ENCODE measurements at regions not wholly inside any gene's neighbourhood (a gene's known extent, or its start where the extent isn't known, plus 50 kb on each side); places are given as distances from the start of the nearest gene placed in this dataset.

DNA sequence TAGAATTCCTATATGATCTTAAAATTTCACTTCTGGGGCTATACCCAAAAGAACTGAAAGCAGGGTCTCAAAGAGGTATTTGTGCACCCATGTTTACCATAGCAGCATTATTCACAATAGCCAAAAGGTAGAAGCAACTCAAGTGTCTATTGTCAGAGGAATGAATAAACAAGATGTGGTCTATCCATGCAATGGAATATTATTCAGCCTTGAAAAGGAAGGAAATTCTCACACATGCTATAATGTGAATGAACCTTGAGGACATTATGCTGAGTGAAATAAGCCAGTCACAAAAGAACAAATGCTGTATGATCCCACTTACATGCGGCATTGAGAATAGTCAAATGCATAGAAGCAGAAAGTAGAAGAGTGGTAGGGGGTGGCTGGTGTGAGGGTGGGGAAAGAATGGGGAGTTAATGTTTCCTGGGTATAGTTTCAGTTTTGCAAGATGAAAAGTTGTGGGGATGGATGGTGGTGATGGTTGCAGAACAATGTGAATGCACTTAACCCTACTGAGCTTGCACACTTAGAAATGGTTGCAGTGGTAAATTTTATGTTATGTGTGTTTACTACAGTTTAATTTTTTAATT lies 122.4 kb downstream of the TOMM20 start:
- ATAC-seq (ENCODE audit: low read depth) (no peak), DNase-seq (ENCODE audit: low spot score) (no peak)
- no peaks in the 10 kb centered on the region for H3K27me3 ChIP-seq (ENCODE audit: insufficient read depth, poor library complexity, severe bottlenecking)
- TF ChIP-seq, protein P1, sequence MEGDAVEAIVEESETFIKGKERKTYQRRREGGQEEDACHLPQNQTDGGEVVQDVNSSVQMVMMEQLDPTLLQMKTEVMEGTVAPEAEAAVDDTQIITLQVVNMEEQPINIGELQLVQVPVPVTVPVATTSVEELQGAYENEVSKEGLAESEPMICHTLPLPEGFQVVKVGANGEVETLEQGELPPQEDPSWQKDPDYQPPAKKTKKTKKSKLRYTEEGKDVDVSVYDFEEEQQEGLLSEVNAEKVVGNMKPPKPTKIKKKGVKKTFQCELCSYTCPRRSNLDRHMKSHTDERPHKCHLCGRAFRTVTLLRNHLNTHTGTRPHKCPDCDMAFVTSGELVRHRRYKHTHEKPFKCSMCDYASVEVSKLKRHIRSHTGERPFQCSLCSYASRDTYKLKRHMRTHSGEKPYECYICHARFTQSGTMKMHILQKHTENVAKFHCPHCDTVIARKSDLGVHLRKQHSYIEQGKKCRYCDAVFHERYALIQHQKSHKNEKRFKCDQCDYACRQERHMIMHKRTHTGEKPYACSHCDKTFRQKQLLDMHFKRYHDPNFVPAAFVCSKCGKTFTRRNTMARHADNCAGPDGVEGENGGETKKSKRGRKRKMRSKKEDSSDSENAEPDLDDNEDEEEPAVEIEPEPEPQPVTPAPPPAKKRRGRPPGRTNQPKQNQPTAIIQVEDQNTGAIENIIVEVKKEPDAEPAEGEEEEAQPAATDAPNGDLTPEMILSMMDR (IDR thresholded peaks at IDR 0.05; ENCODE audit: poor library complexity, severe bottlenecking): no peak
- H3K36me3 ChIP-seq (ENCODE audit: low read depth): no peaks in the 10 kb centered on the region
- no peak overlapping the region for H3K4me3 ChIP-seq (ENCODE audit: severe bottlenecking)
- H3K27ac ChIP-seq (ENCODE audit: poor library complexity, severe bottlenecking): no peak overlapping the region
- no peaks in the 10 kb centered on the region for H3K9me3 ChIP-seq (ENCODE audit: severe bottlenecking)
- no peaks in the 10 kb centered on the region for H3K4me1 ChIP-seq (ENCODE audit: insufficient read depth, poor library complexity, severe bottlenecking)

DNA sequence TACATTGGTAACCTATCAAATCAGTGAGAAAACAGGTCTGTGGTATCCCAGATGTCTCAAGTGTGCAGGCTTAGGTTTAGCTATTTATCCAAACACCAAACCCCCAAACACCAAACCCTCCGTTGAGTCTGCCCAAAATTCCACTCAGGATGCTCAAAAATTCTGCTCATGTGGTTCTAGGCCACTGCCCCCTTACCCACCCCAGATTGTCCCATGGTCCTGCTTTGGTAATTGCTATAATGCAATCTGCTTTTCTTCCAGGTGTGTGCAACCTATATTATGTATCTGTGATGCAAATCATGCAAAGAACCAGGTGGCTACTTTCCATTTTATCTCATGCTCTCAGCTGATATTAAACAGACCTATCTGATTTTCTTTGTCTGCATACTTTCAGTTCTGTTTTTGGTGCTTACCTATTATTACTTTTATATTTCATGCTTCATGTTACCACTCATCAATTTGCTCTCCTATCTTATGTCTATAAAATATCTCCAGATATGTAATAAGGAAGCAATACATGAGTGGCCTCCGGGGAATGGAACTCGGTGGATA lies 123.7 kb downstream of the TOMM20 start:
- ATAC-seq (ENCODE audit: low read depth) (no peak), DNase-seq (ENCODE audit: low spot score) (no peak)
- H3K27ac ChIP-seq (ENCODE audit: poor library complexity, severe bottlenecking): no peak overlapping the region
- TF ChIP-seq, protein P1 (IDR thresholded peaks at IDR 0.05; ENCODE audit: poor library complexity, severe bottlenecking): no peak
- no peak overlapping the region for H3K4me3 ChIP-seq (ENCODE audit: severe bottlenecking)
- H3K27me3 ChIP-seq (ENCODE audit: insufficient read depth, poor library complexity, severe bottlenecking): no peaks in the 10 kb centered on the region
- H3K36me3 ChIP-seq (ENCODE audit: low read depth): no peaks in the 10 kb centered on the region
- H3K4me1 ChIP-seq (ENCODE audit: insufficient read depth, poor library complexity, severe bottlenecking): no peaks in the 10 kb centered on the region
- no peaks in the 10 kb centered on the region for H3K9me3 ChIP-seq (ENCODE audit: severe bottlenecking)

DNA sequence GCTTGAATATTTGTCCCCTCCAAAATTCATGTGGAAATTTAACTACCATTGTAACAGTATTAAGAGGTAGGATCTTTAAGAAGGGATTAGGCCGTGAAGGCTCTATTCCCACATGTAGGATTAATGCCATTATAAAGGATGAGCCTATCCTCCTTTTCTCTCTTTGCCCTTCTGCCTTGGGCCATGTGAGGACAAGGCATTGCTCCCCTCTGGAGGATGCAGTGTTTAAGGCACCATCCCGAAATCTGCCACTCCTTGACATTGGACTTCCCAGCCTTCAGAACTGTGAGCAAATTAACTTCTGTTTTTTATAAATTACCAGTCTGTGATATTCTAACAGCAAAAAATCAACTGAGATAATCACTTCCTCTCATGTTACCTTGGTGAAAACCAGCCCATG lies 124.4 kb downstream of the TOMM20 start:
- Histone ChIP-seq H3K4me3 (ENCODE audit: severe bottlenecking) (no peak overlapping the region), H3K4me1 (ENCODE audit: insufficient read depth, poor library complexity, severe bottlenecking) (peaks cover under 1% of the 10 kb centered on the region), H3K36me3 (ENCODE audit: low read depth) (no peaks in the 10 kb centered on the region), H3K27ac (ENCODE audit: poor library complexity, severe bottlenecking) (no peak overlapping the region), H3K27me3 (ENCODE audit: insufficient read depth, poor library complexity, severe bottlenecking) (no peaks in the 10 kb centered on the region), H3K9me3 (ENCODE audit: severe bottlenecking) (no peaks in the 10 kb centered on the region)
- ATAC-seq (ENCODE audit: low read depth) (no peak), DNase-seq (ENCODE audit: low spot score) (no peak)
- TF ChIP-seq, protein P1 (IDR thresholded peaks at IDR 0.05; ENCODE audit: poor library complexity, severe bottlenecking): no peak

DNA sequence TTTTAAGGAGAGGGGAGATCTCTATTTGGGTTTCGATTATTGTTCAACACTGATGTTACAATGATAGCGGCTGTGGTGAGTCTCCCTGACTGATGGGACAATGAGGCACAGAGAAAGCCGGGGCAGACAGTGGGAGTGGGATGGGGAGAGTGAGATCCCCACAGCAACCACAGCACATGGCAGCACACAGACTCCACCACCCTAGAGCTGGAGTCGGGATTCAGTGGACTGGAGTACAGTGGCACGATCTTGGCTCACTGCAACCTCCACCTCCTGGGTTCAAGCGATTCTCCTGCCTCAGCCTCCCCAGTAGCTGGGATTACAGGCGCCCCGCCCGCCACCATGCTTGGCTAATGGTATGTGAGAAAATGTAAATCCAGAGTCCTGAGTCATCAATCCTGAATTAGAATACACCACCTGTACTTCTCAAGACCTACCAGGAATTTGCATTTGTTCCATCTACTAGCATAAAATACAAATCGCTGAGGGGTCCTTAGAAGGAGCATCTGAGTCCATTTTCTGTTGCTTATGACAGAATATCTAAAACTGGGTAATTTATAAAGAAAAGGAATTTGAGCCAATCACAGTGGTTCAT lies 125.8 kb downstream of the TOMM20 start:
- no peak for DNase-seq (ENCODE audit: low spot score)
- Histone ChIP-seq H3K36me3 (ENCODE audit: low read depth) (no peaks in the 10 kb centered on the region), H3K4me1 (ENCODE audit: insufficient read depth, poor library complexity, severe bottlenecking) (peaks cover 11% of the 10 kb centered on the region), H3K4me3 (ENCODE audit: severe bottlenecking) (no peak overlapping the region), H3K9me3 (ENCODE audit: severe bottlenecking) (no peaks in the 10 kb centered on the region), H3K27me3 (ENCODE audit: insufficient read depth, poor library complexity, severe bottlenecking) (no peaks in the 10 kb centered on the region), H3K27ac (ENCODE audit: poor library complexity, severe bottlenecking) (no peak overlapping the region)
- ATAC-seq (ENCODE audit: low read depth): no peak
- TF ChIP-seq, protein P1 (IDR thresholded peaks at IDR 0.05; ENCODE audit: poor library complexity, severe bottlenecking): no peak

DNA sequence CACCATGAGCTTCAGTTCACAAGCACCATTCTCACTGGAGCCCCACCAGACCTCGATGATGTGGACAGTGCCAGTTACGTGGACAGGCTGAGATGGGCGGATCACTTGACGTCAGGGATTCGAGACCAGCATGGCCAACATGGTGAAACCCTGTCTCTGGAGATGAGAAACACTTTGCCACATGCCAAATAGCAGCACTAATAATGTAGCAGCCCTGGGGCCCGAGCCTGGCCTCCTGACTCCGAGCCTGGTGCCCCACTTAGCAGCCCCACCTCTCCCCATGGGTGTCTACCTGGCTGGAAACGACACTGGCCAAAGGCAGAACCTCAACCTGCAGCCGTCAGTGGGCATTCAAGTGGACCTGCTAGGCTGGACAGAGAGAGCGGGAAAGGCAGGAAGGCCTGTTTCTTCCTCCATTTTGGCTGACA lies 129.1 kb downstream of the TOMM20 start:
- peaks cover 26% of the 10 kb centered on the region for H3K4me1 ChIP-seq (ENCODE audit: insufficient read depth, poor library complexity, severe bottlenecking)
- TF ChIP-seq, protein P1 (IDR thresholded peaks at IDR 0.05; ENCODE audit: poor library complexity, severe bottlenecking): no peak
- ATAC-seq (ENCODE audit: low read depth): no peak
- no peak overlapping the region for H3K27ac ChIP-seq (ENCODE audit: poor library complexity, severe bottlenecking)
- H3K9me3 ChIP-seq (ENCODE audit: severe bottlenecking): no peaks in the 10 kb centered on the region
- H3K4me3 ChIP-seq (ENCODE audit: severe bottlenecking): no peak overlapping the region
- no peak for DNase-seq (ENCODE audit: low spot score)
- H3K36me3 ChIP-seq (ENCODE audit: low read depth): no peaks in the 10 kb centered on the region
- no peaks in the 10 kb centered on the region for H3K27me3 ChIP-seq (ENCODE audit: insufficient read depth, poor library complexity, severe bottlenecking)
